OCI-LY1 (cell line): ENCODE measurements at regions not wholly inside any gene's neighbourhood (a gene's known extent, or its start where the extent isn't known, plus 50 kb on each side); places are given as distances from the start of the nearest gene placed in this dataset.

ENCODE experiments used
- H2AFZ ChIP-seq: fragments of 200-600 bp; sonication (generic), shearing (Covaris generic); 2 replicates; pipeline ENCODE4 v1.6.0; 2014; ENCODE audit warnings: antibody characterized with exemption, mild to moderate bottlenecking, low read length
- H3F3A ChIP-seq: fragments of 200-600 bp; sonication (generic), shearing (Covaris generic); 2 replicates; pipeline ENCODE4 v1.6.0; 2014; ENCODE audit warnings: mild to moderate bottlenecking, antibody characterized with exemption, low read length, moderate library complexity; ENCODE audit not compliant: insufficient read depth
- H3K27ac ChIP-seq: fragments of 200-600 bp; sonication (generic); 2 replicates; pipeline ENCODE4 v1.5.1; 2014; ENCODE audit warnings: low read length, mixed run types, mild to moderate bottlenecking, low read depth; ENCODE audit not compliant: poor library complexity, severe bottlenecking
- H3K27me3 ChIP-seq: fragments of 200-600 bp; sonication (generic); 2 replicates; pipeline ENCODE4 v1.6.0; 2014; ENCODE audit warnings: antibody characterized with exemption, mild to moderate bottlenecking, low read length, moderate library complexity; ENCODE audit not compliant: insufficient read depth
- H3K36me3 ChIP-seq: fragments of 200-600 bp; sonication (generic); 2 replicates; pipeline ENCODE4 v1.6.1; 2014; ENCODE audit warnings: mild to moderate bottlenecking, antibody characterized with exemption, low read length, moderate library complexity, mixed read lengths; ENCODE audit not compliant: insufficient read depth
- H3K4me1 ChIP-seq: fragments of 200-600 bp; sonication (generic); 2 replicates; pipeline ENCODE4 v1.5.1; 2014; ENCODE audit warnings: mild to moderate bottlenecking, low read length, moderate library complexity; ENCODE audit not compliant: insufficient read depth, severe bottlenecking
- H3K4me2 ChIP-seq: fragments of 200-600 bp; sonication (generic), shearing (Covaris generic); 2 replicates; pipeline ENCODE4 v1.6.1; 2014; ENCODE audit warnings: low read length
- H3K4me3 ChIP-seq: fragments of 200-600 bp; sonication (generic); 2 replicates; pipeline ENCODE4 v1.5.1; 2014; ENCODE audit warnings: low read length, low read depth, mild to moderate bottlenecking, mixed read lengths; ENCODE audit not compliant: poor library complexity, severe bottlenecking
- H3K79me2 ChIP-seq: fragments of 200-600 bp; shearing (Covaris generic); 2 replicates; pipeline ENCODE4 v1.6.1; 2016; ENCODE audit warnings: mixed run types, low read length, mixed read lengths; ENCODE audit not compliant: insufficient read depth
- H3K9ac ChIP-seq: fragments of 200-600 bp; sonication (generic), shearing (Covaris generic); 2 replicates; pipeline ENCODE4 v1.6.1; 2014; ENCODE audit warnings: mild to moderate bottlenecking, low read length, mixed read lengths
- H3K9me2 ChIP-seq: fragments of 200-600 bp; sonication (generic), shearing (Covaris generic); 2 replicates; pipeline ENCODE4 v1.6.1; 2014; ENCODE audit warnings: low read depth, mild to moderate bottlenecking, low read length, mixed read lengths
- H3K9me3 ChIP-seq: fragments of 200-600 bp; shearing (Covaris generic); 2 replicates; pipeline ENCODE4 v1.6.1; 2014; ENCODE audit warnings: low read length, mixed read lengths
- H4K20me1 ChIP-seq: fragments of 200-600 bp; sonication (generic), shearing (Covaris generic); 2 replicates; pipeline ENCODE4 v1.6.0; 2016; ENCODE audit warnings: mild to moderate bottlenecking, low read length; ENCODE audit not compliant: insufficient read depth
- CTCF ChIP-seq: fragments of 200-600 bp; sonication (generic), shearing (Covaris generic); IDR thresholded peaks from 2 replicates; pipeline ENCODE4 v1.5.1; 2017; ENCODE audit warnings: mild to moderate bottlenecking, antibody characterized with exemption, low read length, moderate library complexity, mixed read lengths
- EZH2 ChIP-seq: fragments of 200-600 bp; sonication (generic), shearing (Covaris generic); IDR thresholded peaks from 2 replicates; pipeline ENCODE4 v1.8.0; 2017; ENCODE audit warnings: borderline replicate concordance, mixed run types, mild to moderate bottlenecking, antibody characterized with exemption, low read length, moderate library complexity, mixed read lengths

DNA sequence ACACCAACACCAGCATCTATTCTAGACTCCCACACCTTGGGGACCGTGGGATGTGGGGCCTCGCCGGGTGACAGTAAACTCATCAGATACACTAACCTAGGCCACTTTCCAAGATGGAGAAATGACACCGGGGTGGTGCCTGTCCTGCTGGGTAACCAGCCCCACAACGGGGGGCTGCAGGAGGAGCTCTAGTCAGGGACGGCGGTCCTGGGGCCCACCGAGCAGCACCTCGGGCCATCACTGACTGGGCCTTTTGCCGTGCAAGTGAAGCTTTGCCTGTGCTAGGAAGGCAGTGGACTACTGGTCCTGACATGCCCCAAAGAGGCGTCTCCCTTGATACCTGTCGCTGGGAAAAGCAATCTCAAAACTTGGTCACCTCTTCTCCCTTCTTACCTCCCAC, 260.3 kb upstream of the IRX1 start:
- TF ChIP-seq CTCF (no peak), EZH2 (no peak)

GRCh38 chr5:3333836-3334235, 261.8 kb upstream of the IRX1 start:
- Histone ChIP-seq H3K4me3 (no peak overlapping the region), H3K9me2 (no peaks in the 10 kb centered on the region), H3K9me3 (no peaks in the 10 kb centered on the region), H3K27me3 (no peaks in the 10 kb centered on the region), H3K27ac (no peak overlapping the region), H2AFZ (no peak overlapping the region), H3K4me2 (no peak overlapping the region), H3K79me2 (no peaks in the 10 kb centered on the region), H3K4me1 (no peaks in the 10 kb centered on the region), H3F3A (no peaks in the 10 kb centered on the region), H3K36me3 (no peaks in the 10 kb centered on the region), H4K20me1 (no peaks in the 10 kb centered on the region), H3K9ac (no peak overlapping the region)
- TF ChIP-seq EZH2 (no peak), CTCF (no peak)

More for the DNA sequence above, 260.3 kb upstream of the IRX1 start:
- Histone ChIP-seq H2AFZ (no peak overlapping the region), H3K4me2 (no peak overlapping the region), H3K79me2 (no peaks in the 10 kb centered on the region), H3K4me3 (no peak overlapping the region), H3K9me2 (no peaks in the 10 kb centered on the region), H3K27me3 (no peaks in the 10 kb centered on the region), H3K36me3 (no peaks in the 10 kb centered on the region), H3K9me3 (no peaks in the 10 kb centered on the region), H3F3A (no peaks in the 10 kb centered on the region), H3K4me1 (no peaks in the 10 kb centered on the region), H4K20me1 (no peaks in the 10 kb centered on the region), H3K27ac (no peak overlapping the region), H3K9ac (no peak overlapping the region)

- no peak overlapping the region for H2AFZ ChIP-seq
- no peaks in the 10 kb centered on the region for H3K4me1 ChIP-seq
- H3F3A ChIP-seq: no peaks in the 10 kb centered on the region
- no peak overlapping the region for H3K4me3 ChIP-seq
- H3K36me3 ChIP-seq: no peaks in the 10 kb centered on the region
- H3K9me2 ChIP-seq: no peaks in the 10 kb centered on the region
- H3K27me3 ChIP-seq: no peaks in the 10 kb centered on the region
- no peaks in the 10 kb centered on the region for H3K9me3 ChIP-seq
- H4K20me1 ChIP-seq: no peaks in the 10 kb centered on the region
- no peak overlapping the region for H3K4me2 ChIP-seq
- no peaks in the 10 kb centered on the region for H3K79me2 ChIP-seq
- TF ChIP-seq EZH2 (no peak), CTCF (no peak)
- H3K27ac ChIP-seq: no peak overlapping the region
- no peak overlapping the region for H3K9ac ChIP-seq
These were observed 262.5 kb upstream of the IRX1 start for GRCh38 chr5:3333105-3333504.
